ENCODE measurements at regions not wholly inside any gene's neighbourhood (a gene's known extent, or its start where the extent isn't known, plus 50 kb on each side); places are given as distances from the start of the nearest gene placed in this dataset.

GRCh38 chr3:148615382-148615781 lies 82.3 kb upstream of the AGTR1 start:
- no peak for DNase-seq (ENCODE audit: low spot score)
- in situ Hi-C loops (cut with MboI; ENCODE audit: low pct_unique_long_range_greater_than_20kb, low sequenced_read_pairs, unreplicated experiment), result no loop called here
- TF ChIP-seq CTCF (IDR thresholded peaks at IDR 0.05; ENCODE audit: extremely low read depth, insufficient read depth, missing control alignments), result no peak

GRCh38 chr3:148625095-148625736 lies 72.5 kb upstream of the AGTR1 start:
- in situ Hi-C loops (cut with MboI; ENCODE audit: low pct_unique_long_range_greater_than_20kb, low sequenced_read_pairs, unreplicated experiment), result no loop called here
- no peak for TF ChIP-seq CTCF (IDR thresholded peaks at IDR 0.05; ENCODE audit: extremely low read depth, insufficient read depth, missing control alignments)
- DNase-seq (ENCODE audit: low spot score), result no peak

- in situ Hi-C loops (cut with MboI; ENCODE audit: low pct_unique_long_range_greater_than_20kb, low sequenced_read_pairs, unreplicated experiment), result no loop called here
- TF ChIP-seq CTCF (IDR thresholded peaks at IDR 0.05; ENCODE audit: extremely low read depth, insufficient read depth, missing control alignments), result no peak
- no peak for DNase-seq (ENCODE audit: low spot score)
Measured at GRCh38 chr3:148625991-148626390, 71.7 kb upstream of the AGTR1 start.

- in situ Hi-C loops (cut with MboI; ENCODE audit: low pct_unique_long_range_greater_than_20kb, low sequenced_read_pairs, unreplicated experiment), result no loop called here
- DNase-seq (ENCODE audit: low spot score), result no peak
- no peak for TF ChIP-seq CTCF (IDR thresholded peaks at IDR 0.05; ENCODE audit: extremely low read depth, insufficient read depth, missing control alignments)
Measured at GRCh38 chr3:148629006-148629405, 68.7 kb upstream of the AGTR1 start.

GRCh38 chr3:148631124-148631903 lies 66.4 kb upstream of the AGTR1 start:
- no peak for TF ChIP-seq CTCF (IDR thresholded peaks at IDR 0.05; ENCODE audit: extremely low read depth, insufficient read depth, missing control alignments)
- DNase-seq (ENCODE audit: low spot score), result no peak
- in situ Hi-C loops (cut with MboI; ENCODE audit: low pct_unique_long_range_greater_than_20kb, low sequenced_read_pairs, unreplicated experiment), result no loop called here

GRCh38 chr3:148641722-148642121 lies 56.0 kb upstream of the AGTR1 start:
- TF ChIP-seq CTCF (IDR thresholded peaks at IDR 0.05; ENCODE audit: extremely low read depth, insufficient read depth, missing control alignments), result no peak
- DNase-seq (ENCODE audit: low spot score), result no peak
- in situ Hi-C loops (cut with MboI; ENCODE audit: low pct_unique_long_range_greater_than_20kb, low sequenced_read_pairs, unreplicated experiment), result no loop called here

All from GM13977 (cell line).